Adrenal gland (tissue), 9 donors: ENCODE measurements at regions not wholly inside any gene's neighbourhood (a gene's known extent, or its start where the extent isn't known, plus 50 kb on each side); places are given as distances from the start of the nearest gene placed in this dataset.

Source experiments
- DNase-seq, 7 donors: peaks; one replicate each; pipeline ENCODE4 v3.0.0-alpha.2; 2019 to 2020
- H3K27ac ChIP-seq, 5 donors: fragments of 200-600 bp; sonication (generic) in 4 of 5; 1 replicate in 3 of 5; 2 replicates in 2 of 5; pipeline versions ENCODE4 v1.5.1 to v1.8.0; 2016 to 2020; ENCODE audit warnings: mild to moderate bottlenecking in 1 of 5
- H3K27me3 ChIP-seq: fragments of 200-600 bp; 2 replicates; pipeline ENCODE4 v1.8.0; 2021
- H3K36me3 ChIP-seq, 2 donors: fragments of 200-600 bp; replicated peaks in 1 of 2; 1 replicate in 1 of 2; 2 replicates in 1 of 2; pipeline versions ENCODE4 v1.5.1 to v1.8.0; 2018 to 2022
- H3K4me1 ChIP-seq, 2 donors: fragments of 200-600 bp; replicated peaks in 1 of 2; 1 replicate in 1 of 2; 2 replicates in 1 of 2; pipeline versions ENCODE4 v1.5.1 to v1.8.0; 2018 to 2021
- H3K4me3 ChIP-seq, 4 donors: fragments of 200-600 bp; sonication (generic) in 3 of 4; one replicate each; pipeline ENCODE4 v1.5.1; 2016 to 2018
- H3K9me3 ChIP-seq, 3 donors: fragments of 200-600 bp; sonication (generic) in 1 of 3; replicated peaks in 1 of 3; 1 replicate in 2 of 3; 2 replicates in 1 of 3; pipeline versions ENCODE4 v1.5.1 to v1.8.0; 2016 to 2021
- POLR2A ChIP-seq, 2 donors: fragments of 450-650 bp; IDR thresholded peaks; one replicate each; pipeline ENCODE4 v1.6.1; 2017; ENCODE audit warnings: antibody characterized with exemption in 2 of 2, mild to moderate bottlenecking in 2 of 2, moderate library complexity in 1 of 2
- WGBS, 4 donors: extraction: QIAGEN DNeasy Blood & Tissue Kit in 2 of 4; methylation state at CpG; one replicate each; pipeline versions ENCODE4 v1.1.5 to v1.1.7; 2013 to 2017; 5-methylcytosine and 5-hydroxymethylcytosine counted together
- intact Hi-C, 2 donors: fragments of 100-400 bp; cut with DNase I; formaldehyde crosslinking; loops; one replicate each; pipeline versions ENCODE4 v1.14.1 to v1.15.0; 2022 to 2023
- TF ChIP-seq, protein P1 (sequence below), 6 experiments: fragments of 450-650 bp in 4 of 6; fragments of 200-600 bp in 2 of 6; sonication (generic) in 1 of 6; IDR thresholded peaks; 1 replicate in 5 of 6; 2 replicates in 1 of 6; pipeline versions ENCODE4 v1.5.1 to v1.8.0; 2016 to 2021; ENCODE audit warnings: antibody characterized with exemption in 6 of 6, mild to moderate bottlenecking in 2 of 6, moderate library complexity in 1 of 6
- donor health status: healthy with polysubstance abuse.
- donor health status: Bipolar disorder and iron deficiency.
- donor health status: DM: yes; HTN: yes; CAD: no.
- donor health status: DM: no; HTN: no; CAD: no.
- donor health status: DM: no; HTN: no; CAD: no.

DNA sequence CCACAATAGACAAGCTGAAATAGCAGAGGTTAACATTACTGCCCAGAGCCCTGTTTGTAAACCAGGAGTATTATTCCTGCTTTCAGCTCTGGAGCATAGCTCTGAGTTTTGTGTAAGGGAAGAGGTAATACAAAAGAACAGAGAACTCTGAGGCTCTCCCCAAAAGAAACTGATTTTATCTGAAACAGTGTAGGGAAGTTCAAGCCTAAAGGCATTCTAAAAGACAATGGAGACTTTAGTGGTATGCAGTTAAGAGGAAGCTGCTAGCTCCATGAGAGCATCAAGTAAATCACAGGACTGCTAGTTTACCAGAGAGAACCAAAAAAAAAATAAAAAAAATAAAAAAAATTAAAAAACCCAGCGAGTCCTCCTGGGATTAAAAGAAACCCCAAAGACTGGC lies 146.6 kb upstream of the PCSK5 start:
- Histone ChIP-seq H3K9me3 (no peaks in the 10 kb centered on the region), H3K4me3 (no peak overlapping the region), H3K4me1 (no peaks in the 10 kb centered on the region), H3K36me3 (no peaks in the 10 kb centered on the region), H3K27me3 (no peaks in the 10 kb centered on the region), H3K27ac (no peak overlapping the region)
- DNase-seq, result no peak
- WGBS, 4 donors, result 53 to 63% (median 58%) methylated on average over 1 of the region's 1 CpG
- intact Hi-C loops, result no loop called here
- no peak for TF ChIP-seq POLR2A (IDR thresholded peaks at IDR 0.05)
- TF ChIP-seq, protein P1, sequence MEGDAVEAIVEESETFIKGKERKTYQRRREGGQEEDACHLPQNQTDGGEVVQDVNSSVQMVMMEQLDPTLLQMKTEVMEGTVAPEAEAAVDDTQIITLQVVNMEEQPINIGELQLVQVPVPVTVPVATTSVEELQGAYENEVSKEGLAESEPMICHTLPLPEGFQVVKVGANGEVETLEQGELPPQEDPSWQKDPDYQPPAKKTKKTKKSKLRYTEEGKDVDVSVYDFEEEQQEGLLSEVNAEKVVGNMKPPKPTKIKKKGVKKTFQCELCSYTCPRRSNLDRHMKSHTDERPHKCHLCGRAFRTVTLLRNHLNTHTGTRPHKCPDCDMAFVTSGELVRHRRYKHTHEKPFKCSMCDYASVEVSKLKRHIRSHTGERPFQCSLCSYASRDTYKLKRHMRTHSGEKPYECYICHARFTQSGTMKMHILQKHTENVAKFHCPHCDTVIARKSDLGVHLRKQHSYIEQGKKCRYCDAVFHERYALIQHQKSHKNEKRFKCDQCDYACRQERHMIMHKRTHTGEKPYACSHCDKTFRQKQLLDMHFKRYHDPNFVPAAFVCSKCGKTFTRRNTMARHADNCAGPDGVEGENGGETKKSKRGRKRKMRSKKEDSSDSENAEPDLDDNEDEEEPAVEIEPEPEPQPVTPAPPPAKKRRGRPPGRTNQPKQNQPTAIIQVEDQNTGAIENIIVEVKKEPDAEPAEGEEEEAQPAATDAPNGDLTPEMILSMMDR (IDR thresholded peaks at IDR 0.05), result no peak

DNA sequence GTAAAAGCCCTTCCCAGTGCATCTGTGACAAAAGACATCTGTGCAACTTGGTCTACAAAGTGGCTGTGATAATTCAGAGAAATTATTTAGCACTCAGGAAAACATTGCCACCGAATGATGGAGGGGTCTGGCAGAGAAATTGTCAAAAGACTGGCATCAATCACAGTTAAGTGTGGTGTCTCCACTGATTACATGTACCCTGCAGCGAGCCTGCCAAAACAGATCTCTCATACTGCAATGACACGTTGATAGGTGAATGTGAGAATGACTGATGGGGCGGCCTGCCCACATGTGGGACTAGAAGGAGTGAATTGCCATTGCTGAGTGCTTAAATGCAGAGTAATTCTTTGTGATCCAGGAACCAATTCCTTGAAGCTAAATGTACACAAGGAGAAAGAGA lies 136.4 kb upstream of the PCSK5 start:
- H3K27me3 ChIP-seq, result no peaks in the 10 kb centered on the region
- intact Hi-C loops, result no loop called here
- WGBS, 4 donors, result 50 to 66% (median 55%) methylated on average over 4 of the region's 4 CpGs
- H3K4me1 ChIP-seq, result no peaks in the 10 kb centered on the region
- DNase-seq, result no peak
- H3K9me3 ChIP-seq, result no peaks in the 10 kb centered on the region
- TF ChIP-seq, protein P1 (IDR thresholded peaks at IDR 0.05), result no peak
- no peak for TF ChIP-seq POLR2A (IDR thresholded peaks at IDR 0.05)
- H3K4me3 ChIP-seq, result no peak overlapping the region
- no peak overlapping the region for H3K27ac ChIP-seq
- H3K36me3 ChIP-seq, result no peaks in the 10 kb centered on the region

DNA sequence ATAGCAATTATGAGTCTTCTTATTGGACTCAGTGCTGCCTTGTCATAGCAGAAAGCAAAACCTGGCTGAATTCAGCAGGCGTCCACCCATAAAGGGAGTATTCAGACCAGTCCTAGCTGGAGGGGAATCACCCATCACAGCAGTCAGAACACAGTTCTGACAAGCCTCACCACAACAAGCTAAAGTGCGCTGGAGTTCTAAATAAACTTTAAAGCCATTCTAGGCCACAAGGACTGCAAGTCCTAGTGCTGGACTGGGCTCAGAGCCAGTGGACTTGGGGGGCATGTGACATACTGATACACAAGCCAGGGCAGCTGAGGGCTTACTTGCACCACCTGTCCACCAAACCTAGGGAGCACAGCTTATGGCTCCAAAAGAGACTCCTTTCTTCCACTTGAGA lies 115.3 kb upstream of the PCSK5 start:
- Histone ChIP-seq H3K27me3 (no peaks in the 10 kb centered on the region), H3K27ac (no peak overlapping the region), H3K4me1 (no peaks in the 10 kb centered on the region), H3K36me3 (no peaks in the 10 kb centered on the region), H3K4me3 (no peak overlapping the region), H3K9me3 (no peaks in the 10 kb centered on the region)
- no peak for DNase-seq
- intact Hi-C loops, result no loop called here
- TF ChIP-seq POLR2A (IDR thresholded peaks at IDR 0.05), result no peak
- TF ChIP-seq, protein P1 (IDR thresholded peaks at IDR 0.05), result no peak
- 82 to 93% (median 83%) methylated on average over 2 of the region's 2 CpGs for WGBS, 4 donors

DNA sequence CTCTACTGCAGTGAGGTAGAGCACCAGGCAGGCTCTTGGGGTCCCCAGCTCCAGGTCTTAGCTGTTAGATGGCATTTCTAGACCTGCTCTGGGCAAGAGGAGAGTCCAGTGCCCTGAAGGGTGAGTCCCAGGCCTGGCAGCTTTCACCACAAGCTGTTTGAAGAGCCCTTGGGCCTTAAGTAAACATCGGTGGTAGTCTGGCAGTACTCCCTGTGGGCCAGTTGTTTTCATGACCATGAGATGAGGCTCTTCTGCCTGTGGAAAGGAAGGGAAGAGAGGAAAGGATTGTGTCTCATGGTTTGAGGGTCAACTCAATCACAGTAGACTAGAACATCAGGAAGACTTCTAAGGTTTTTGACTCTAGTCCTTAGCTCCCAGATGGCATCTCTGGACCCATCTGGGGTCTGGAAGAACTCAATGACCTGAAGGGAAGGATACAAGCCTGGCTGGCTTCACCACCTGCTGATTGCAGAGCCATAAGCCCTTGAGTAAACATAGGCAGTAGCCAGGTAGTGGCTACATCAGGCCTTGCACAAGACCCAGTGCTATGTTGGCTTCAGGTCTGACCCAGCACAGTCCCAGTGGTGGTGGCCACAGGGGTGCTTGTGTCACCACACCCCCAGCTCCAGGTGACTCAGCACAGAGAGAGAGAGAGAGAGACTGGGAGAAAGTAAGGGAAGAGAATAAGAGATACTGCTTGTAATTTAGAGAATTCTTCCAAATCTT lies 114.3 kb upstream of the PCSK5 start:
- H3K36me3 ChIP-seq, result no peaks in the 10 kb centered on the region
- no peak overlapping the region for H3K4me3 ChIP-seq
- no peaks in the 10 kb centered on the region for H3K27me3 ChIP-seq
- H3K9me3 ChIP-seq, result no peaks in the 10 kb centered on the region
- TF ChIP-seq, protein P1 (IDR thresholded peaks at IDR 0.05), result no peak
- TF ChIP-seq POLR2A (IDR thresholded peaks at IDR 0.05), result no peak
- WGBS, 4 donors, result 88 to 100% (median 91%) methylated on average over 1 of the region's 1 CpG; no CpG with 5 or more reads in 1 of the 4 donors
- DNase-seq, result no peak
- no peak overlapping the region for H3K27ac ChIP-seq
- no peaks in the 10 kb centered on the region for H3K4me1 ChIP-seq
- intact Hi-C loops, result no loop called here
